Thoracic aorta (tissue), 2 donors: ENCODE measurements at regions not wholly inside any gene's neighbourhood (a gene's known extent, or its start where the extent isn't known, plus 50 kb on each side); places are given as distances from the start of the nearest gene placed in this dataset.

Experiments
- ATAC-seq: fragments of 150-250 bp; one replicate; pipeline ENCODE4 v1.8.0; 2017; ENCODE audit warnings: low read depth; ENCODE audit not compliant: insufficient number of reproducible peaks, low FRiP score
- DNase-seq: peaks from one replicate; pipeline ENCODE4 v3.0.0-alpha.2; 2020; ENCODE audit warnings: low spot score
- H3K27ac ChIP-seq, 2 donors: fragments of 200-600 bp; sonication (generic); 1 replicate in 1 of 2; 2 replicates in 1 of 2; pipeline ENCODE4 v1.5.1; 2016; ENCODE audit warnings: mild to moderate bottlenecking in 2 of 2, moderate library complexity in 2 of 2
- H3K27me3 ChIP-seq: fragments of 200-600 bp; sonication (generic); replicated peaks from 2 replicates; pipeline ENCODE4 v1.6.0; 2016; ENCODE audit warnings: mild to moderate bottlenecking; ENCODE audit not compliant: insufficient read depth
- H3K36me3 ChIP-seq: fragments of 200-600 bp; sonication (generic); one replicate; pipeline ENCODE4 v1.5.1; 2016
- H3K4me1 ChIP-seq, 2 donors: fragments of 200-600 bp; sonication (generic); 1 replicate in 1 of 2; 2 replicates in 1 of 2; pipeline versions ENCODE4 v1.5.1 to v1.6.0; 2016; ENCODE audit warnings: low read depth in 2 of 2, mild to moderate bottlenecking in 1 of 2; ENCODE audit not compliant: control insufficient read depth in 1 of 2
- H3K4me3 ChIP-seq: fragments of 200-600 bp; sonication (generic); 2 replicates; pipeline ENCODE4 v1.5.1; 2016; ENCODE audit warnings: mild to moderate bottlenecking
- H3K9me3 ChIP-seq: fragments of 200-600 bp; sonication (generic); 2 replicates; pipeline ENCODE4 v1.5.1; 2016
- TF ChIP-seq, protein P1 (sequence below): fragments of 200-600 bp; sonication (generic); IDR thresholded peaks from one replicate; pipeline ENCODE4 v1.5.1; 2019; ENCODE audit warnings: antibody characterized with exemption

DNA sequence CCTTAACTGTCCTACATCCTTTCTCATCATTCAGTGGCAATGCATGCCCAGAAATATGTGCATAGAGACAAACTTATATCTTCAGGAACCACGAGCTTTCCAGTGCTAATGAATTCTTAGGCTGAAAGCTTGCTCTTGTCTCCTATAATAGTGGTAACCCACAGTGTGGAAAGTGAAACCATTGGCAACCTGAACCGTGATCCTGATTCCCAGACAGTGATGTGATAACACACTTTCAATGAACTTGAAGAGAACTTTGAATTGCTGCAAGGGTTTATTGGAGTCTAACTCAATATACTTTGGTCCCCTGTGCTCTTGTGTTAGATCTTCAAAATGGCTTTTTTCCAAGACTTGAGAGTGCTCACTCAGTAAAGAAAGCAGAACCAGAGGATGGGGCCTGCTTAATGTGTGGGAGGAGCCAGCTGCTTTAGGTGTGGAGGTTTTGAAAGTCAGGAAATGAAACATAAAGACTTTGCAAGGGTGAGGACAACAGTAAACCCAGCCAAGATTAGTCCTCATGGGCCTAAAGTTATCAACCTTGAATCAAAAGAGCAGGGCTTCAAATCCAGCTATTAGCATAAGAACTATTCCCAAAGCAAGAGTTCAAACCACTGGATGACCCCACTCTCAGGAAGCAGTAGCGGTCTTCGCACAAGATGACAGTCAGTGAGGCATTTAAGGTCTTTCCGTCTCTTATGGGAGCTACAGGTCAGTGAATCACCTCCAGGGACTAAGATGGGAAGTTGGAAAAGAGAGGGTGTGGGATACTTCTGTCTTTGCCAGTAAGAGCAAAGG lies 332.4 kb upstream of the NRP1 start:
- no peak for ATAC-seq
- H3K9me3 ChIP-seq = no peaks in the 10 kb centered on the region
- H3K4me1 ChIP-seq = no peaks in the 10 kb centered on the region
- no peaks in the 10 kb centered on the region for H3K27me3 ChIP-seq
- H3K4me3 ChIP-seq = no peak overlapping the region
- no peak overlapping the region for H3K27ac ChIP-seq
- DNase-seq = no peak
- TF ChIP-seq, protein P1, sequence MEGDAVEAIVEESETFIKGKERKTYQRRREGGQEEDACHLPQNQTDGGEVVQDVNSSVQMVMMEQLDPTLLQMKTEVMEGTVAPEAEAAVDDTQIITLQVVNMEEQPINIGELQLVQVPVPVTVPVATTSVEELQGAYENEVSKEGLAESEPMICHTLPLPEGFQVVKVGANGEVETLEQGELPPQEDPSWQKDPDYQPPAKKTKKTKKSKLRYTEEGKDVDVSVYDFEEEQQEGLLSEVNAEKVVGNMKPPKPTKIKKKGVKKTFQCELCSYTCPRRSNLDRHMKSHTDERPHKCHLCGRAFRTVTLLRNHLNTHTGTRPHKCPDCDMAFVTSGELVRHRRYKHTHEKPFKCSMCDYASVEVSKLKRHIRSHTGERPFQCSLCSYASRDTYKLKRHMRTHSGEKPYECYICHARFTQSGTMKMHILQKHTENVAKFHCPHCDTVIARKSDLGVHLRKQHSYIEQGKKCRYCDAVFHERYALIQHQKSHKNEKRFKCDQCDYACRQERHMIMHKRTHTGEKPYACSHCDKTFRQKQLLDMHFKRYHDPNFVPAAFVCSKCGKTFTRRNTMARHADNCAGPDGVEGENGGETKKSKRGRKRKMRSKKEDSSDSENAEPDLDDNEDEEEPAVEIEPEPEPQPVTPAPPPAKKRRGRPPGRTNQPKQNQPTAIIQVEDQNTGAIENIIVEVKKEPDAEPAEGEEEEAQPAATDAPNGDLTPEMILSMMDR = no peak
- no peaks in the 10 kb centered on the region for H3K36me3 ChIP-seq

DNA sequence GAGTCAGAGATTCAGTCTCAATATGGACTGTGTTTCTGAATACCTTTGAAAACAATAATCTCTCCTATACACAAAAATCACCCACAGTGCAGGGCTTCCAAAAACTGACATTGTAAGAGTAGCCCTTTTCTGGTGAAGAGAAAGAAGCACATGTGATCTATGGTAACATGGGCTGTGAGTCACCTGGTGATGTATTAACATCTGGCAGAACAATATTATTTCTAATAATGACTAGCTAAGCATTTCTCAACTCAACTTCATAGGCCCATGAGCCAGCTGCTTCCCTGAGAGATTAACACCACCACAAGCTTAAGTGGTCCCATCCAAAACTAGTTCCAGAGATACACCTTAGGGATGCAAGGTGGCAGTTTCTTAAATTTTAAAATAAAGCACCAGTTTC lies 331.0 kb upstream of the NRP1 start:
- Histone ChIP-seq H3K36me3 (no peaks in the 10 kb centered on the region), H3K27me3 (no peaks in the 10 kb centered on the region), H3K27ac (no peak overlapping the region), H3K9me3 (no peaks in the 10 kb centered on the region), H3K4me1 (peaks cover 0 to 4% of the 10 kb centered on the region in 2 donors), H3K4me3 (no peak overlapping the region)
- ATAC-seq (no peak), DNase-seq (no peak)
- TF ChIP-seq, protein P1 = no peak

DNA sequence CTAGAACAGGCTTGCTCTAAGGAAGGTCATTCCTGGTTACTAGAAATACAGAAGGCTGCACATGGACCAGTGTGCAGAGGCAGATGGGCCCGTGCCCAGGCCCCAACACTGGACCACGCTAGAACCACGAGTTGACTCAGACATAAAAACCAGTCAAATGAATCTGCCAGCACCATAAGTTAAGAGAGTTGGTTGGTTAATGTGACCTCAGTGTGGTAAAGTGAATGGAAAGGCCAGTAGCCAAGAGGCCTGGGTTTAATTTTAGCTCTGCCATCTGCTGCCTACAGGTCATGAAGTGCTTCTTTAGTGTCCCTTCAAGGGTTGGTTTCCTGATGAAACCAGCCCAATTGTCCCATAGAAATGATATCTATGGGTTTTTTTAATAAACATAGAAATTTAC lies 329.6 kb upstream of the NRP1 start:
- peaks cover 0 to 4% of the 10 kb centered on the region in 2 donors for H3K4me1 ChIP-seq
- H3K9me3 ChIP-seq = no peaks in the 10 kb centered on the region
- no peaks in the 10 kb centered on the region for H3K27me3 ChIP-seq
- TF ChIP-seq, protein P1 = no peak
- DNase-seq (no peak), ATAC-seq (no peak)
- H3K4me3 ChIP-seq = no peak overlapping the region
- no peaks in the 10 kb centered on the region for H3K36me3 ChIP-seq
- no peak overlapping the region for H3K27ac ChIP-seq

DNA sequence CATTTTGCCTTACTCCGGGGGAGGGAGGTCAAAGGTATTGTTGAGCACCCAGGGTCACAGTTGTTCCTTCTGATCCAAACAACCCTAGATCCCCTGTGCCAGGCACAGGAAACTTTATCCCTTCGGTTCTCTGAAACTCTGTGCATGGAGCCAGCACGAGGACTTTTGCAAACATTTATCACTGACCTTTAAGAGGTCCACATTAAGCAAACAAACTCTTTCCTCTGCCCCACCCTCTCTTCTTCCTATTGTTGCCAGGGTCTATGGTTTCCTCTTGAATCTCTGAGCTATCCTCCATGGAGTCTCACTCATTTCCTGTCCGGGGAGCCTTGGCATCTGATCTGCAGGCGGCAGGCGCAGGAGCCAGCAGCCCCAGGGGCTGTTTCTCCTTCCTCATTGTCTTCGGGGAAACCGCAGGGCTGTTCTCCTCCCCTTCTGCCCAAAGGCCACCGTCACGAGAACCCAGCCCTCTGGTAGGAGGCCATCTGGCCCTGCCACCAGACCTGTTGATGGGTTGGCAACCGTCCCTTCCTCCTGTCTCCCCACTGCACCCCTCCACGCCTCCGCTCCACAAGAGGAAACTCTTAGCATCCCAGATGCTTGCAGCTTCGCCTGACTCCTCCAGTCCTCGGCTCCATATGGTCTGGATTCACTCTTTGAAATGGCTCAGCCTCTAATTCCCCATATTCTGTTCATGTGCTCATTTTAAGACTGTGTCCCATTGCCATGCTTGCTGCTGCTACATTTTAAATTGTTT lies 327.3 kb upstream of the NRP1 start:
- no peak overlapping the region for H3K27ac ChIP-seq
- ATAC-seq (no peak), DNase-seq (peak; percentile 4)
- peak overlapping the region; percentile 43 for H3K4me3 ChIP-seq
- TF ChIP-seq, protein P1 = no peak
- no peaks in the 10 kb centered on the region for H3K36me3 ChIP-seq
- H3K4me1 ChIP-seq = peaks cover 0 to 4% of the 10 kb centered on the region in 2 donors
- no peaks in the 10 kb centered on the region for H3K9me3 ChIP-seq
- H3K27me3 ChIP-seq = no peaks in the 10 kb centered on the region

DNA sequence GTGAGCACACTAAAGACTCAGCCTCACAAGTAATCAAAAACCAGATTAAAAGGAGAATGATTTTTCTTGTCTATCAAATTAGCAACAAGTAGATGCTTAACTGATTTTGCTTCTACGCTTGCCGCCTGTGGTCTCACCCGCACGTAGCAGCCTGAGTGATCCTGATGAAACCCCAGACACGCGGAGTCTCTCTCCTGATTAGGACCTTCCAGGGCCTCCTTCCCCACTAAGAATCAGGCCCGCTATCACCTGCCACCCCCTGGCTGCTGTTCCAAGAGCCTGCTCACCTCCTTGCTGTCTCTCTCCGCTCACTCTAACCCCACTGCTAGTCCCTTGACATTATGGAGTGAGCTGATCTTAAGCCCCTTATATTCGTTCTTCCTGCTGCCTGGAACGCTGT lies 325.9 kb upstream of the NRP1 start:
- Histone ChIP-seq H3K27ac (no peak overlapping the region), H3K4me3 (no peak overlapping the region), H3K36me3 (no peaks in the 10 kb centered on the region), H3K9me3 (no peaks in the 10 kb centered on the region), H3K27me3 (no peaks in the 10 kb centered on the region), H3K4me1 (peaks cover 0 to 4% of the 10 kb centered on the region in 2 donors)
- TF ChIP-seq, protein P1 = no peak
- no peak for ATAC-seq
- no peak for DNase-seq
